IMR-90 (cell line): ENCODE measurements at regions not wholly inside any gene's neighbourhood (a gene's known extent, or its start where the extent isn't known, plus 50 kb on each side); places are given as distances from the start of the nearest gene placed in this dataset.

ENCODE experiments used
- ATAC-seq: fragments of 200-7000 bp; cut with Tn5 transposase; 2 replicates; pipeline ENCODE4 v1.9.1; 2020; ENCODE audit warnings: low read depth, mild to moderate bottlenecking, moderate library complexity
- BruUV-seq: library from RNA; stranded (reverse); fragments of 400-500 nt; replicated peaks from 2 replicates; lab custom pipeline; 2021; lab: Mats Ljungman, UMichigan
- CTCF ChIA-PET: fragments of 300-600 bp; formaldehyde crosslinking; extraction: SDS; loops from one replicate; lab custom pipeline; 2021; ENCODE audit warnings: antibody characterized with exemption; lab: Yijun Ruan, JAX
- POLR2A ChIA-PET: fragments of 300-600 bp; sonication (Branson Sonifier 250); formaldehyde crosslinking; loops from one replicate; lab custom pipeline; 2022; ENCODE audit warnings: antibody characterized with exemption; ENCODE audit not compliant: unreplicated experiment; lab: Charles Lee
- DNase-seq: peaks from one replicate; pipeline ENCODE4 v3.0.0; 2013
- H2AFZ ChIP-seq: replicated peaks from 2 replicates; pipeline ENCODE3; 2013; ENCODE audit warnings: low read length, mild to moderate bottlenecking; ENCODE audit not compliant: poor library complexity
- H2AK5ac ChIP-seq: 2 replicates; pipeline ENCODE4 v1.6.1; 2013; ENCODE audit warnings: low read depth, low read length, inconsistent platforms
- H2AK9ac ChIP-seq: replicated peaks from 2 replicates; pipeline ENCODE3; 2013; ENCODE audit warnings: mild to moderate bottlenecking, low read depth, low read length, moderate library complexity; ENCODE audit not compliant: poor library complexity
- H2BK120ac ChIP-seq: 2 replicates; pipeline ENCODE4 v1.6.1; 2013; ENCODE audit warnings: low read depth, low read length, inconsistent platforms
- H2BK15ac ChIP-seq: 3 replicates; pipeline ENCODE4 v1.6.1; 2013; ENCODE audit warnings: low read depth, low read length, inconsistent platforms
- H2BK20ac ChIP-seq: 2 replicates; pipeline ENCODE4 v1.6.1; 2013; ENCODE audit warnings: low read depth, mild to moderate bottlenecking, inconsistent platforms, low read length, moderate library complexity
- H2BK5ac ChIP-seq: 2 replicates; pipeline ENCODE4 v1.6.1; 2013; ENCODE audit warnings: mild to moderate bottlenecking, low read depth, low read length, inconsistent platforms; ENCODE audit not compliant: poor library complexity, severe bottlenecking
- H3K14ac ChIP-seq: replicated peaks from 2 replicates; pipeline ENCODE4 v1.6.1; 2013; ENCODE audit warnings: low read depth, low read length, inconsistent platforms
- H3K18ac ChIP-seq: 2 replicates; pipeline ENCODE4 v1.6.1; 2013; ENCODE audit warnings: low read depth, low read length, control low read depth
- H3K23ac ChIP-seq: 2 replicates; pipeline ENCODE4 v1.6.1; 2013; ENCODE audit warnings: low read depth, low read length, inconsistent platforms
- H3K27ac ChIP-seq: 2 replicates; pipeline ENCODE4 v1.5.1; 2013; ENCODE audit warnings: mild to moderate bottlenecking, control low read depth, low read length; ENCODE audit not compliant: insufficient read depth
- H3K27me3 ChIP-seq: 2 replicates; pipeline ENCODE4 v1.6.1; 2013; ENCODE audit warnings: low read length; ENCODE audit not compliant: control insufficient read depth, insufficient read depth
- H3K36me3 ChIP-seq: 2 replicates; pipeline ENCODE4 v1.6.1; 2013; ENCODE audit warnings: low read length, mixed read lengths; ENCODE audit not compliant: control insufficient read depth, insufficient read depth
- H3K4ac ChIP-seq: 2 replicates; pipeline ENCODE4 v1.6.1; 2013; ENCODE audit warnings: low read depth, low read length, inconsistent platforms
- H3K4me1 ChIP-seq: 2 replicates; pipeline ENCODE4 v1.6.1; 2013; ENCODE audit warnings: low read length, mixed read lengths; ENCODE audit not compliant: control insufficient read depth, insufficient read depth
- H3K4me2 ChIP-seq: 2 replicates; pipeline ENCODE4 v1.6.1; 2013; ENCODE audit warnings: low read depth, mild to moderate bottlenecking, control low read depth, low read length, moderate library complexity
- H3K4me3 ChIP-seq: 2 replicates; pipeline ENCODE4 v1.5.1; 2013; ENCODE audit warnings: low read depth, mild to moderate bottlenecking, control low read depth, low read length, moderate library complexity; ENCODE audit not compliant: insufficient read depth
- H3K56ac ChIP-seq: 2 replicates; pipeline ENCODE4 v1.6.1; 2013; ENCODE audit warnings: low read length, inconsistent platforms; ENCODE audit not compliant: insufficient read depth; ENCODE audit errors: extremely low read depth
- H3K79me1 ChIP-seq, 2 experiments: 2 replicates each; pipeline ENCODE4 v1.6.1; 2013; ENCODE audit warnings: low read length in 2 of 2, inconsistent platforms in 1 of 2, low read depth in 1 of 2
- H3K9ac ChIP-seq: 2 replicates; pipeline ENCODE4 v1.6.1; 2013; ENCODE audit warnings: low read depth, low read length, control low read depth
- H3K9me1 ChIP-seq: 2 replicates; pipeline ENCODE4 v1.6.1; 2013; ENCODE audit warnings: low read length, inconsistent platforms; ENCODE audit not compliant: insufficient read depth
- H3K9me3 ChIP-seq: 2 replicates; pipeline ENCODE4 v1.6.1; 2013; ENCODE audit warnings: low read length; ENCODE audit not compliant: control insufficient read depth, insufficient read depth
- H4K20me1 ChIP-seq: 2 replicates; pipeline ENCODE4 v1.6.1; 2013; ENCODE audit warnings: low read length, inconsistent platforms; ENCODE audit not compliant: insufficient read depth
- H4K5ac ChIP-seq: 2 replicates; pipeline ENCODE4 v1.6.1; 2013; ENCODE audit warnings: mild to moderate bottlenecking, low read depth, low read length, control low read depth
- H4K8ac ChIP-seq, 2 experiments: 2 replicates each; pipeline ENCODE4 v1.6.1; 2013; ENCODE audit warnings: low read depth in 2 of 2, low read length in 2 of 2, control low read depth in 1 of 2, inconsistent platforms in 1 of 2
- H4K91ac ChIP-seq: 2 replicates; pipeline ENCODE4 v1.6.1; 2013; ENCODE audit warnings: low read depth, low read length, inconsistent platforms; ENCODE audit not compliant: insufficient read depth
- CEBPB ChIP-seq: IDR thresholded peaks from 2 replicates; pipeline ENCODE4 v1.6.1; 2012; ENCODE audit warnings: low read depth, low read length, improper control_type of control experiment
- USF2 ChIP-seq: fragments of 150-350 bp; IDR thresholded peaks from 2 replicates; pipeline ENCODE4 v1.6.1; 2017; ENCODE audit warnings: mild to moderate bottlenecking, antibody characterized with exemption, low read length, low read depth
- WGBS, 2 experiments: methylation state at CpG; one replicate each; pipeline versions ENCODE4 v1.1.5 to v1.1.7; 2013; ENCODE audit warnings: missing lambda C conversion rate in 2 of 2; ENCODE audit not compliant: insufficient read length in 1 of 2; ENCODE audit errors: extremely low coverage in 2 of 2; 5-methylcytosine and 5-hydroxymethylcytosine counted together
- dilution Hi-C: fragments of 300-500 bp; cut with HindIII; formaldehyde crosslinking; loops from one replicate; pipeline ENCODE4 v1.14.3; 2018; ENCODE audit warnings: low sequenced_read_pairs; ENCODE audit not compliant: unreplicated experiment
- in situ Hi-C: fragments of 300-500 bp; cut with MboI; formaldehyde crosslinking; loops from 3 replicates; pipeline ENCODE4 v1.14.3; 2019; ENCODE audit warnings: low sequenced_read_pairs, inconsistent platforms, mixed read lengths
- intact Hi-C: fragments of 100-400 bp; cut with micrococcal nuclease; formaldehyde crosslinking; loops from 2 replicates; pipeline ENCODE4 v1.10.0; 2022

GRCh38 chr1:96367791-96368190, 353.8 kb upstream of the PTBP2 start:
- intact Hi-C loops: no loop called here

More at GRCh38 chr1:96367791-96368190, 353.8 kb upstream of the PTBP2 start:
- H3K18ac ChIP-seq: no peak overlapping the region
- peak overlapping the region; percentile 45; the same call in 1 of the 2 replicates for H2BK120ac ChIP-seq
- no peak overlapping the region for H3K56ac ChIP-seq
- 0 out of 2 replicates have a peak overlapping the region, but pooled peaks have one; percentile 46 for H2AK5ac ChIP-seq
- no CpG with 5 or more reads among the region's 2 CpGs for WGBS, 2 experiments
- no peak overlapping the region for H4K5ac ChIP-seq
- no peaks in the 10 kb centered on the region for H3K27me3 ChIP-seq
- no peak overlapping the region for H2AK9ac ChIP-seq
- no peaks in the 10 kb centered on the region for H3K79me1 ChIP-seq
- ATAC-seq (peak; percentile 26; the same call in 1 of the 2 replicates), DNase-seq (peak; percentile 57)
- in situ Hi-C loops (no loop called here), dilution Hi-C loops (no loop called here)
- H3K9me3 ChIP-seq: no peaks in the 10 kb centered on the region
- no peaks in the 10 kb centered on the region for H3K36me3 ChIP-seq
- H4K8ac ChIP-seq: 0 out of 4 replicates have a peak overlapping the region, but pooled peaks of 1 of the 2 experiments have one; percentile 27
- H2BK20ac ChIP-seq: no peak overlapping the region
- 0 out of 2 replicates have a peak overlapping the region, but pooled peaks have one; percentile 28 for H3K4ac ChIP-seq
- H4K20me1 ChIP-seq: no peaks in the 10 kb centered on the region
- H2BK15ac ChIP-seq: no peak overlapping the region
- no peak overlapping the region for H2BK5ac ChIP-seq
- CTCF ChIA-PET: no interaction called here
- H3K23ac ChIP-seq: no peak overlapping the region
- peaks cover 4% of the 10 kb centered on the region for H3K9me1 ChIP-seq
- POLR2A ChIA-PET: no interaction called here
- BruUV-seq: no TSS peak
- TF ChIP-seq USF2 (no peak), CEBPB (0 out of 2 replicates have a peak, but pooled peaks have one; percentile 14)
- H4K91ac ChIP-seq: no peak overlapping the region
- H2AFZ ChIP-seq: no peak overlapping the region
- H3K9ac ChIP-seq: no peak overlapping the region
- H3K14ac ChIP-seq: no peak overlapping the region
- H3K4me2 ChIP-seq: no peak overlapping the region
- H3K4me3 ChIP-seq: no peak overlapping the region
- peaks cover 18% of the 10 kb centered on the region for H3K4me1 ChIP-seq
- no peak overlapping the region for H3K27ac ChIP-seq
